NCI-H446 (cell line): ENCODE measurements at regions not wholly inside any gene's neighbourhood (a gene's known extent, or its start where the extent isn't known, plus 50 kb on each side); places are given as distances from the start of the nearest gene placed in this dataset.

Experiments
- DNase-seq, 2 experiments: peaks; one replicate each; lab custom pipeline; 2025; lab: John Stamatoyannopoulos, UW

GRCh38 chr6:114431641-114432040 is 88.8 kb upstream of the HS3ST5 start:
- DNase-seq = peak in 1 of 2 experiments; percentile 29

GRCh38 chr6:114430534-114431124 is 87.8 kb upstream of the HS3ST5 start:
- DNase-seq = no peak

GRCh38 chr6:114428341-114428740 is 85.5 kb upstream of the HS3ST5 start:
- DNase-seq = peak in 1 of 2 experiments; percentile 14

GRCh38 chr6:114421199-114421598 is 78.4 kb upstream of the HS3ST5 start:
- DNase-seq = no peak

GRCh38 chr6:114419175-114419574 is 76.4 kb upstream of the HS3ST5 start:
- DNase-seq = no peak

GRCh38 chr6:114418304-114418972 is 75.6 kb upstream of the HS3ST5 start:
- no peak for DNase-seq

- DNase-seq = no peak
Measured at GRCh38 chr6:114407426-114408035, 64.7 kb upstream of the HS3ST5 start.

- no peak for DNase-seq
Measured at GRCh38 chr6:114404339-114404955, 61.6 kb upstream of the HS3ST5 start.

- DNase-seq = no peak
Measured at GRCh38 chr6:114403858-114404257, 61.0 kb upstream of the HS3ST5 start.

- DNase-seq = no peak
Measured at GRCh38 chr6:114398481-114398880, 55.7 kb upstream of the HS3ST5 start.
